Upper lobe of right lung (tissue), 1 donor: ENCODE measurements at regions not wholly inside any gene's neighbourhood (a gene's known extent, or its start where the extent isn't known, plus 50 kb on each side); places are given as distances from the start of the nearest gene placed in this dataset.

Source experiments
- ATAC-seq: fragments of 200-7000 bp; cut with Tn5 transposase; one replicate; pipeline ENCODE4 v1.9.1; 2020; ENCODE audit warnings: mild to moderate bottlenecking, moderate library complexity
- DNase-seq: peaks from one replicate; pipeline ENCODE4 v3.0.0-alpha.2; 2020
- H3K27ac ChIP-seq: fragments of 200-600 bp; one replicate; pipeline ENCODE4 v1.8.0; 2022
- H3K27me3 ChIP-seq: fragments of 200-600 bp; one replicate; pipeline ENCODE4 v1.8.0; 2022; ENCODE audit warnings: mild to moderate bottlenecking
- H3K36me3 ChIP-seq: fragments of 200-600 bp; one replicate; pipeline ENCODE4 v1.8.0; 2022
- H3K4me1 ChIP-seq: fragments of 200-600 bp; one replicate; pipeline ENCODE4 v1.8.0; 2022
- H3K4me3 ChIP-seq: fragments of 200-600 bp; one replicate; pipeline ENCODE4 v1.8.0; 2022; ENCODE audit warnings: mild to moderate bottlenecking
- H3K9me3 ChIP-seq: fragments of 200-600 bp; one replicate; pipeline ENCODE4 v1.8.0; 2022
- intact Hi-C: fragments of 100-400 bp; cut with DNase I; formaldehyde crosslinking; loops from one replicate; pipeline ENCODE4 v1.11.0; 2022
- TF ChIP-seq, protein P1 (sequence below): fragments of 200-600 bp; IDR thresholded peaks from one replicate; pipeline ENCODE4 v1.8.0; 2022; ENCODE audit warnings: antibody characterized with exemption
- donor health status: DM: no; HTN: yes; CAD: no; lungs with severe emphysema.

DNA sequence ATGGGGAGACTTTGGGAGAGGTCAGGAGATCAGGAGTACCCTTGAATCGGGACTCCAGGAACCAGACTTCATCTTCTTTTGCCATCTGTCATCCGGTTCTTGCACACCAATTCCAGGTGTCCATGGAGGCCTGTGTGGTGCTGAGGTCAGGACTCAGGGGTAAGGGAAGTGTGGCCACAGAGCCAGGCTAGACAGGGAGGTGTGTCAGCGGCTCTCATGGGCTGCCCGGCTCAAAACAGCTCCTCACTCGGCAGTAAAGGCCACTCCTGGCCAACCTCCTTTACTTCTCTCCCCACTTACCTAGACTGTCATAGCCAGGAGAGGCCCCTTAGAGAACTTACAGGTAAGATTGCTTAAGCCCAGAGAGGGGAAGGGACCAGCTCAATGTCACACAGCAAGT lies 75.7 kb upstream of the NECTIN1 start:
- ATAC-seq (no peak), DNase-seq (no peak)
- Histone ChIP-seq H3K36me3 (no peaks in the 10 kb centered on the region), H3K27ac (no peak overlapping the region), H3K4me3 (no peak overlapping the region), H3K27me3 (peaks cover 4% of the 10 kb centered on the region), H3K4me1 (no peaks in the 10 kb centered on the region), H3K9me3 (no peaks in the 10 kb centered on the region)
- intact Hi-C loops: no loop called here
- TF ChIP-seq, protein P1, sequence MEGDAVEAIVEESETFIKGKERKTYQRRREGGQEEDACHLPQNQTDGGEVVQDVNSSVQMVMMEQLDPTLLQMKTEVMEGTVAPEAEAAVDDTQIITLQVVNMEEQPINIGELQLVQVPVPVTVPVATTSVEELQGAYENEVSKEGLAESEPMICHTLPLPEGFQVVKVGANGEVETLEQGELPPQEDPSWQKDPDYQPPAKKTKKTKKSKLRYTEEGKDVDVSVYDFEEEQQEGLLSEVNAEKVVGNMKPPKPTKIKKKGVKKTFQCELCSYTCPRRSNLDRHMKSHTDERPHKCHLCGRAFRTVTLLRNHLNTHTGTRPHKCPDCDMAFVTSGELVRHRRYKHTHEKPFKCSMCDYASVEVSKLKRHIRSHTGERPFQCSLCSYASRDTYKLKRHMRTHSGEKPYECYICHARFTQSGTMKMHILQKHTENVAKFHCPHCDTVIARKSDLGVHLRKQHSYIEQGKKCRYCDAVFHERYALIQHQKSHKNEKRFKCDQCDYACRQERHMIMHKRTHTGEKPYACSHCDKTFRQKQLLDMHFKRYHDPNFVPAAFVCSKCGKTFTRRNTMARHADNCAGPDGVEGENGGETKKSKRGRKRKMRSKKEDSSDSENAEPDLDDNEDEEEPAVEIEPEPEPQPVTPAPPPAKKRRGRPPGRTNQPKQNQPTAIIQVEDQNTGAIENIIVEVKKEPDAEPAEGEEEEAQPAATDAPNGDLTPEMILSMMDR: no peak

DNA sequence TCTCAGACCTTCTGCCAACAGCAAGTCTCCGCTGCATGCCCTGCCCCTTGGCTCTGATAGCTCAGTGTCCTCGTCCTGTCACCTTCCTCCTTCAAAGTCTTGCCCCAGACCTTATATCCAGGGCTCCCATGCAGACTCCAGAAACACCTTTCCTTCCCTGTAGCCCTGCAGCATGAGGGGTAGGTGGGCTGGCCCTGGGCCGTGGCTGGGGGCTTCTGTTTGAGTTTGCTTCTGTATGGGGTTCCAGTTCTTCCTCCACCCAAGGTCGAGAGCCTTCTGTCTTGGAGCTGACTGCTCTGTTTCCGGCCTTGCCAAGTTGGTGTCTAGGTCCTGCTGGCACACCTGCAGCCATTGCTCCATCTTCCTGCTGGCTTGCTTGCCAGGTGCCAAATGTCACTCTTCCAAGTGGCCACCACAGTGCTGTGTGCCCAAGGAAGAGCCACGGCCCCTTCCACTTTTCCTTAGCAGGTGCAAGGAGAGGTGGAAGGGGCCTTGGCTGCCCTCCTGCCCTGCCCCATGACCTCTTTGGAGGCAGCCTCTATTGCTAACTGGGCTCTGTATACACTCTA lies 74.8 kb upstream of the NECTIN1 start:
- Histone ChIP-seq H3K4me1 (no peaks in the 10 kb centered on the region), H3K27me3 (no peaks in the 10 kb centered on the region), H3K4me3 (no peak overlapping the region), H3K9me3 (no peaks in the 10 kb centered on the region), H3K36me3 (no peaks in the 10 kb centered on the region), H3K27ac (no peak overlapping the region)
- DNase-seq: no peak
- TF ChIP-seq, protein P1: no peak
- no peak for ATAC-seq
- intact Hi-C loops: no loop called here

DNA sequence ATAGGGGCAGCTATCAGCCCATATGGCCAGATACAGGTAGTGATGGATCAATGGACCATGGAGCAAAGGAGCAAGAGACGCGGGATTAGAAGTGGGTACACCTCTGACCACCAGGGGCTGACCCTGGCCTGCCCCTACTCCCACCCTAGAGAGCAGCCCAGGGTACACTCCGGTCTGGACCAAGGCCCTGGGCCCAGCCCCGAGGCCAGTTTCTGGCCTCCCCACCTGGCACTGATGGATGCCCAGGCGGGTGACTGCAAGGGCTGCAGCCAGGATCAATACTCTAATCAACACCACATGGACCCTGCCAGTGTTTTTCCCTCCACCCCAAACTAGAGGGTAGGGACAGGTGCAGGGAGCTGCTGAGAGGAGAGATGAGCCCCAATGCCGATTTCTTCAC lies 74.1 kb upstream of the NECTIN1 start:
- DNase-seq (peak; percentile 22), ATAC-seq (no peak)
- intact Hi-C loops: no loop called here
- H3K4me3 ChIP-seq: no peak overlapping the region
- TF ChIP-seq, protein P1: no peak
- no peaks in the 10 kb centered on the region for H3K36me3 ChIP-seq
- H3K27ac ChIP-seq: no peak overlapping the region
- no peaks in the 10 kb centered on the region for H3K9me3 ChIP-seq
- no peaks in the 10 kb centered on the region for H3K4me1 ChIP-seq
- H3K27me3 ChIP-seq: no peaks in the 10 kb centered on the region

DNA sequence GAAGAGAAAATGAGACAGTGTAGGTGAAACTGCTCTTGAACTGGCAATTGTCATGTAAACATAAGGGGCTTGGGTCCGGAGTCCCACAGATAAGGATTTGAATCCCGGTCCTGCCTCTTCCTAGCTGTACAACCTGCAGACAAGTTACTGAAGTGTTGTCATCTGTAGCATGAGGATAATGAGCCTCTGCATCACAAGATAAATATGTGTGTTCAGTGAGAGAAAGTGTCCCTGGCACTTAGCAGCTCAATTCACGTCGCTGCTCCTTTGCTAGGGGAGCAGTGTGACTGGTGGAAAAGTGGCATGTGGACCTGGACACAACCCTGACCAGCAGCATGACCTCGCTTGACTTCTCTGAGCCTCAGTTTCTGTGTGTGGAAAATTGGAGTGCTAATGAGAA lies 73.7 kb upstream of the NECTIN1 start:
- Histone ChIP-seq H3K4me1 (no peaks in the 10 kb centered on the region), H3K27me3 (no peaks in the 10 kb centered on the region), H3K4me3 (no peak overlapping the region), H3K36me3 (no peaks in the 10 kb centered on the region), H3K9me3 (no peaks in the 10 kb centered on the region), H3K27ac (no peak overlapping the region)
- ATAC-seq (no peak), DNase-seq (no peak)
- TF ChIP-seq, protein P1: no peak
- intact Hi-C loops: no loop called here

DNA sequence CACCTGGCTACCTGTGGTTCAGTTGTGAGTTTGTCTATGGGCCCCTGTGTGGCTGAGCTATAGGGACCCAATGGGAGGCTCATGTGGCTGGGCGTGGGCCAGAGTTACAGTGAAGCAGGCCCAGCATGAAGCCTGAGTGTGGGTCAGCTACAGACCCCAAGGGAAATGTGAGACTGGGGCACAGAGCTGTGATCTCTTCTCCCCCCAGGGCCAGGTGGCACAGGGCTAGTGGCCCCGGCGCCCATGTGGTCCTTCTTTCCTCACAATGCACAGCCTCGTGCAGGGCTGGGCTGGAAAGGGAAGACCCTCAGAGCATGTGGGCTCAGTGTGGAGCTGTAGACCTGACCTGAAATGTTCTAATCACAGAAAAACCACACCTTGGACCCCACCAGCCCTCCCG lies 71.6 kb upstream of the NECTIN1 start:
- no peak overlapping the region for H3K27ac ChIP-seq
- no peaks in the 10 kb centered on the region for H3K36me3 ChIP-seq
- TF ChIP-seq, protein P1: no peak
- no peaks in the 10 kb centered on the region for H3K27me3 ChIP-seq
- ATAC-seq (no peak), DNase-seq (no peak)
- H3K4me3 ChIP-seq: no peak overlapping the region
- intact Hi-C loops: no loop called here
- no peaks in the 10 kb centered on the region for H3K9me3 ChIP-seq
- no peaks in the 10 kb centered on the region for H3K4me1 ChIP-seq

DNA sequence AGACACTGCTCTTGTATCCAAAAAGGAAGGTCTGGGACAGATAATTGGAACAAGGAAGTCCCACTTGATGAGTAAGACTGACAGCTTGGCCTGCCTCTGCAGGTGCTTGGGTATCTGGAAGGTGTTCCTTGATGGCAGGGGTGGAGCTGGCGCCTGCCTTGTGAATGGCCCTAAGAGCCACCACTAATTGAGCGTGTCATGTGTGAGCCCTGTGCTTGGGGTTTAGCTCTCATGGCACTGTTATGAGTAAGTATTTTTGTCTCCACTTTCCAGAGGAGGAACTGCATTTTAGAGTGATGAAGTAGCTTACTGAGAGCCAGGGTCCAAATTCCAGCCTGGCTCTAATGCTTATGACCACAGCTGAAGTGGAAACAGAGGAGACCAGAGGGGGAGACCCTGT lies 71.2 kb upstream of the NECTIN1 start:
- no peaks in the 10 kb centered on the region for H3K36me3 ChIP-seq
- no peaks in the 10 kb centered on the region for H3K4me1 ChIP-seq
- no peaks in the 10 kb centered on the region for H3K27me3 ChIP-seq
- intact Hi-C loops: no loop called here
- no peak overlapping the region for H3K4me3 ChIP-seq
- TF ChIP-seq, protein P1: no peak
- peak; percentile 27 for DNase-seq
- ATAC-seq: no peak
- no peak overlapping the region for H3K27ac ChIP-seq
- H3K9me3 ChIP-seq: no peaks in the 10 kb centered on the region
